ENCODE measurements at regions not wholly inside any gene's neighbourhood (a gene's known extent, or its start where the extent isn't known, plus 50 kb on each side); places are given as distances from the start of the nearest gene placed in this dataset.

DNA sequence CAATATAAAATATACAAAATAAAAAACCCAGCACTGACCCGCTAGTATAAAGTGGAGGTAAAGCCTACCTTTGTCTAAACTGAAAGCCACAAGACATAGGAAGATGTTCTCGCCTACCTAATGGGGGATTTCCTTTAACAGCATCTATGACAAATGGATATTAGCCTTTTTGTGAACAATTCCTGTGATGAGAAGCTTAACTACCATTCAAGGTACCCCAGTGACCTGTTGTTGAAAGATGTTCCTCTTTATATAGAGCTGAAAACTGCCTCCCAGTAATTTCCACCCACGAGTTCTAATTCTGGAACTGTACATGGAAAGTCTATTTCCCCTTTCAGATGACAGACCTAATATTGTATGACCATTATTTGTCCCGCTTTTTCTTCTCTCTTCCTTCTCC lies 109.8 kb upstream of the RASGRP1 start:
- TF ChIP-seq ISL1 (CRISPR knock-in tag; IDR thresholded peaks at IDR 0.05), result no peak
- TF ChIP-seq TCF4 (CRISPR knock-in tag; IDR thresholded peaks at IDR 0.05; ENCODE audit: borderline replicate concordance), result no peak
- TF ChIP-seq ZNF8 (CRISPR knock-in tag; IDR thresholded peaks at IDR 0.05), result no peak
- TF ChIP-seq, protein P1, sequence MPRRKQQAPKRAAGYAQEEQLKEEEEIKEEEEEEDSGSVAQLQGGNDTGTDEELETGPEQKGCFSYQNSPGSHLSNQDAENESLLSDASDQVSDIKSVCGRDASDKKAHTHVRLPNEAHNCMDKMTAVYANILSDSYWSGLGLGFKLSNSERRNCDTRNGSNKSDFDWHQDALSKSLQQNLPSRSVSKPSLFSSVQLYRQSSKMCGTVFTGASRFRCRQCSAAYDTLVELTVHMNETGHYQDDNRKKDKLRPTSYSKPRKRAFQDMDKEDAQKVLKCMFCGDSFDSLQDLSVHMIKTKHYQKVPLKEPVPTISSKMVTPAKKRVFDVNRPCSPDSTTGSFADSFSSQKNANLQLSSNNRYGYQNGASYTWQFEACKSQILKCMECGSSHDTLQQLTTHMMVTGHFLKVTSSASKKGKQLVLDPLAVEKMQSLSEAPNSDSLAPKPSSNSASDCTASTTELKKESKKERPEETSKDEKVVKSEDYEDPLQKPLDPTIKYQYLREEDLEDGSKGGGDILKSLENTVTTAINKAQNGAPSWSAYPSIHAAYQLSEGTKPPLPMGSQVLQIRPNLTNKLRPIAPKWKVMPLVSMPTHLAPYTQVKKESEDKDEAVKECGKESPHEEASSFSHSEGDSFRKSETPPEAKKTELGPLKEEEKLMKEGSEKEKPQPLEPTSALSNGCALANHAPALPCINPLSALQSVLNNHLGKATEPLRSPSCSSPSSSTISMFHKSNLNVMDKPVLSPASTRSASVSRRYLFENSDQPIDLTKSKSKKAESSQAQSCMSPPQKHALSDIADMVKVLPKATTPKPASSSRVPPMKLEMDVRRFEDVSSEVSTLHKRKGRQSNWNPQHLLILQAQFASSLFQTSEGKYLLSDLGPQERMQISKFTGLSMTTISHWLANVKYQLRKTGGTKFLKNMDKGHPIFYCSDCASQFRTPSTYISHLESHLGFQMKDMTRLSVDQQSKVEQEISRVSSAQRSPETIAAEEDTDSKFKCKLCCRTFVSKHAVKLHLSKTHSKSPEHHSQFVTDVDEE (CRISPR knock-in tag; IDR thresholded peaks at IDR 0.05), result no peak
- TF ChIP-seq OSR1 (CRISPR knock-in tag; IDR thresholded peaks at IDR 0.05), result no peak
- no peak for TF ChIP-seq ARNTL (CRISPR knock-in tag; IDR thresholded peaks at IDR 0.05; ENCODE audit: borderline replicate concordance, low read depth)
- TF ChIP-seq RARB (CRISPR knock-in tag; IDR thresholded peaks at IDR 0.05), result no peak
